ENCODE measurements at regions not wholly inside any gene's neighbourhood (a gene's known extent, or its start where the extent isn't known, plus 50 kb on each side); places are given as distances from the start of the nearest gene placed in this dataset.
A peak's percentile ranks its signal among the peaks of the same experiment; 100 is the strongest.

GRCh38 chr14:95432144-95433093 lies 84.0 kb downstream of the SYNE3 start:
- no peak for TF ChIP-seq EZH2phosphoT487 (IDR thresholded peaks at IDR 0.05; ENCODE audit: unreplicated experiment)
- TF ChIP-seq CTCF (conservative IDR thresholded peaks at IDR 0.05; ENCODE audit: low read depth in 2 of 2), result peak; percentile 81 to 90
- no peak for TF ChIP-seq EZH2 (IDR thresholded peaks at IDR 0.05; ENCODE audit: low read depth, unreplicated experiment)
- no peak for TF ChIP-seq REST (IDR thresholded peaks at IDR 0.05; ENCODE audit: unreplicated experiment)
- no peak for TF ChIP-seq CREB1 (CRISPR knock-in tag; IDR thresholded peaks at IDR 0.05; ENCODE audit: low read depth)
- TF ChIP-seq ETS1 (IDR thresholded peaks at IDR 0.05), result no peak
- TF ChIP-seq ZNF331 (CRISPR knock-in tag; IDR thresholded peaks at IDR 0.05; ENCODE audit: low read depth), result no peak
- TF ChIP-seq POLR2AphosphoS5 (IDR thresholded peaks at IDR 0.05; ENCODE audit: low read depth), result no peak
- no peak for TF ChIP-seq JUNB (IDR thresholded peaks at IDR 0.05; ENCODE audit: unreplicated experiment)
- no peak for TF ChIP-seq STAT1 (IDR thresholded peaks at IDR 0.05; ENCODE audit: unreplicated experiment)
- no peak for TF ChIP-seq NANOG (IDR thresholded peaks at IDR 0.05; ENCODE audit: borderline replicate concordance)
- no peak for TF ChIP-seq ZNF114 (CRISPR knock-in tag; IDR thresholded peaks at IDR 0.05)
